Amniotic epithelial cell (primary cell): ENCODE measurements at regions not wholly inside any gene's neighbourhood (a gene's known extent, or its start where the extent isn't known, plus 50 kb on each side); places are given as distances from the start of the nearest gene placed in this dataset.

Source experiments
- DNase-seq: peaks from one replicate; pipeline ENCODE4 v3.0.0-alpha.2; 2010; ENCODE audit warnings: low read depth

- DNase-seq = peak; percentile 78
Measured at GRCh38 chr4:29467044-29467717, 1253.0 kb upstream of the PCDH7 start.
